Skeletal muscle cell (primary cell): ENCODE measurements at regions not wholly inside any gene's neighbourhood (a gene's known extent, or its start where the extent isn't known, plus 50 kb on each side); places are given as distances from the start of the nearest gene placed in this dataset.

Experiments
- DNase-seq: peaks from one replicate; pipeline ENCODE4 v3.0.0-alpha.2; 2010; ENCODE audit warnings: low read depth
- H3K4me3 ChIP-seq: 2 replicates; pipeline ENCODE4 v1.5.1; 2011; ENCODE audit warnings: low read depth, mild to moderate bottlenecking, control low read depth, low read length, moderate library complexity

- no peak for DNase-seq
- no peak overlapping the region for H3K4me3 ChIP-seq
Measured at GRCh38 chr7:119415682-119416081, 857.3 kb upstream of the KCND2 start.

GRCh38 chr7:119421657-119422056, 851.3 kb upstream of the KCND2 start:
- H3K4me3 ChIP-seq = no peak overlapping the region
- no peak for DNase-seq

- no peak overlapping the region for H3K4me3 ChIP-seq
- DNase-seq = no peak
Measured at GRCh38 chr7:119436882-119437281, 836.1 kb upstream of the KCND2 start.

- H3K4me3 ChIP-seq = no peak overlapping the region
- DNase-seq = no peak
Measured at GRCh38 chr7:119438315-119438714, 834.7 kb upstream of the KCND2 start.

- DNase-seq = no peak
- no peak overlapping the region for H3K4me3 ChIP-seq
Measured at GRCh38 chr7:119439192-119439591, 833.8 kb upstream of the KCND2 start.

GRCh38 chr7:119452401-119452800, 820.6 kb upstream of the KCND2 start:
- no peak for DNase-seq
- no peak overlapping the region for H3K4me3 ChIP-seq

GRCh38 chr7:119465798-119466305, 807.1 kb upstream of the KCND2 start:
- H3K4me3 ChIP-seq = no peak overlapping the region
- DNase-seq = no peak

- DNase-seq = no peak
- H3K4me3 ChIP-seq = no peak overlapping the region
Measured at GRCh38 chr7:119472408-119473038, 800.5 kb upstream of the KCND2 start.

GRCh38 chr7:119482209-119482608, 790.8 kb upstream of the KCND2 start:
- no peak overlapping the region for H3K4me3 ChIP-seq
- DNase-seq = no peak

GRCh38 chr7:119482671-119483070, 790.3 kb upstream of the KCND2 start:
- no peak for DNase-seq
- no peak overlapping the region for H3K4me3 ChIP-seq

- DNase-seq = no peak
- H3K4me3 ChIP-seq = no peak overlapping the region
Measured at GRCh38 chr7:119483364-119483763, 789.6 kb upstream of the KCND2 start.

- DNase-seq = no peak
- H3K4me3 ChIP-seq = no peak overlapping the region
Measured at GRCh38 chr7:119514326-119514725, 758.6 kb upstream of the KCND2 start.

- DNase-seq = no peak
- H3K4me3 ChIP-seq = no peak overlapping the region
Measured at GRCh38 chr7:119515214-119515613, 757.8 kb upstream of the KCND2 start.

GRCh38 chr7:119515962-119516361, 757.0 kb upstream of the KCND2 start:
- DNase-seq = no peak
- no peak overlapping the region for H3K4me3 ChIP-seq

GRCh38 chr7:119522263-119522662, 750.7 kb upstream of the KCND2 start:
- DNase-seq = no peak
- no peak overlapping the region for H3K4me3 ChIP-seq

- no peak overlapping the region for H3K4me3 ChIP-seq
- DNase-seq = no peak
Measured at GRCh38 chr7:119522698-119523097, 750.3 kb upstream of the KCND2 start.

- peak; percentile 28 for DNase-seq
- H3K4me3 ChIP-seq = no peak overlapping the region
Measured at GRCh38 chr7:119545118-119545517, 727.9 kb upstream of the KCND2 start.

GRCh38 chr7:119555788-119556187, 717.2 kb upstream of the KCND2 start:
- DNase-seq = no peak
- no peak overlapping the region for H3K4me3 ChIP-seq

- no peak overlapping the region for H3K4me3 ChIP-seq
- no peak for DNase-seq
Measured at GRCh38 chr7:119556436-119556835, 716.5 kb upstream of the KCND2 start.

GRCh38 chr7:119561751-119562150, 711.2 kb upstream of the KCND2 start:
- no peak overlapping the region for H3K4me3 ChIP-seq
- no peak for DNase-seq

- no peak overlapping the region for H3K4me3 ChIP-seq
- DNase-seq = no peak
Measured at GRCh38 chr7:119562839-119563238, 710.1 kb upstream of the KCND2 start.

- no peak for DNase-seq
- no peak overlapping the region for H3K4me3 ChIP-seq
Measured at GRCh38 chr7:119571666-119572065, 701.3 kb upstream of the KCND2 start.
